ENCODE measurements at regions not wholly inside any gene's neighbourhood (a gene's known extent, or its start where the extent isn't known, plus 50 kb on each side); places are given as distances from the start of the nearest gene placed in this dataset.

GRCh38 chr7:112907658-112908057 is 117.5 kb upstream of the TMEM168 start:
- Histone ChIP-seq H2AFZ (ENCODE audit: low read length) (no peak overlapping the region), H4K8ac (ENCODE audit: extremely low read depth, insufficient read depth, low read length) (no peak overlapping the region), H2BK20ac (ENCODE audit: low read length) (no peak overlapping the region), H3K79me2 (ENCODE audit: control insufficient read depth in 1 of 2, insufficient read depth in 2 of 2, low read length in 2 of 2) (peaks cover 0 to 6% of the 10 kb centered on the region in 2 experiments; a peak in 1 of 4 replicates), H3K27me3 (replicated peaks in 1 of 4; ENCODE audit: control insufficient read depth in 3 of 4, extremely low read depth in 1 of 4, insufficient read depth in 3 of 4, low read length in 3 of 4) (no peaks in the 10 kb centered on the region), H3K4me1 (replicated peaks in 1 of 4; ENCODE audit: control insufficient read depth in 3 of 4, insufficient read depth in 4 of 4, low read length in 3 of 4) (no peaks in the 10 kb centered on the region), H2BK12ac (ENCODE audit: low read depth, low read length) (no peak overlapping the region), H3K4me3 (ENCODE audit: extremely low read depth in 1 of 4, insufficient read depth in 2 of 4, low read depth in 3 of 4, low read length in 4 of 4) (no peak overlapping the region), H2AK5ac (ENCODE audit: low read depth, low read length) (no peak overlapping the region), H3K23me2 (ENCODE audit: low read depth, low read length) (no peaks in the 10 kb centered on the region), H3K27ac (ENCODE audit: low read depth, low read length) (no peak overlapping the region), H2BK120ac (replicated peaks; ENCODE audit: low read depth, low read length) (no peak overlapping the region), H3K79me1 (ENCODE audit: low read depth, low read length) (no peaks in the 10 kb centered on the region; the same call in 1 of the 2 replicates), H2BK15ac (ENCODE audit: low read length) (no peak overlapping the region), H3K4ac (replicated peaks; ENCODE audit: insufficient read length, low read depth, low read length) (no peak overlapping the region), H3K14ac (ENCODE audit: insufficient read length) (no peak overlapping the region), H3K9me3 (ENCODE audit: insufficient read depth in 2 of 2, low read depth in 1 of 2, low read length in 1 of 2) (no peaks in the 10 kb centered on the region; a peak in 1 of 4 replicates), H3K36me3 (ENCODE audit: control insufficient read depth in 2 of 4, insufficient read depth in 4 of 4, low read length in 3 of 4) (peaks cover 0 to 9% (median 2%) of the 10 kb centered on the region in 4 experiments; a peak in 3 of 8 replicates), H2BK5ac (ENCODE audit: low read depth, low read length) (no peak overlapping the region), H3K23ac (ENCODE audit: insufficient read length) (no peak overlapping the region), H3K4me2 (ENCODE audit: insufficient read depth in 1 of 2, low read depth in 2 of 2, low read length in 2 of 2) (no peak overlapping the region; a peak in 1 of 4 replicates), H3K18ac (ENCODE audit: extremely low read depth, low read length) (no peak overlapping the region), H4K91ac (replicated peaks; ENCODE audit: insufficient read length, low read length) (no peak overlapping the region), H3K9ac (replicated peaks in 1 of 4; ENCODE audit: extremely low read depth in 1 of 4, low read depth in 3 of 4, low read length in 3 of 4) (no peak overlapping the region), H3K56ac (replicated peaks; ENCODE audit: insufficient read length, low read depth, low read length) (no peak overlapping the region), H4K20me1 (replicated peaks in 1 of 2; ENCODE audit: control insufficient read depth in 1 of 2, insufficient read depth in 2 of 2, low read length in 2 of 2) (no peaks in the 10 kb centered on the region), H4K5ac (ENCODE audit: insufficient read length, low read depth, low read length) (no peak overlapping the region)
- POLR2A ChIA-PET (ENCODE audit: partially characterized antibody), result interaction anchor here (0.6 to 1.0 kb wide), 2 partner anchors 9 to 990 kb away, joined by 4 read pairs; no protein-coding TSS in a partner anchor
- CTCF ChIA-PET (ENCODE audit: partially characterized antibody), result interaction anchor here (1.1 to 1.3 kb wide), 2 partner anchors 31 to 514 kb away, joined by 3 to 4 read pairs; no protein-coding TSS in a partner anchor
- DNase-seq (ENCODE audit: low read depth in 1 of 2, low spot score in 2 of 2), result no peak
- TF ChIP-seq SIX5 (IDR thresholded peaks at IDR 0.05; ENCODE audit: low read depth, low read length) (no peak), CREB1 (IDR thresholded peaks at IDR 0.05) (no peak), RNF2 (IDR thresholded peaks at IDR 0.05; ENCODE audit: borderline replicate concordance, low read depth, low read length, missing control alignments, poor library complexity, severe bottlenecking) (no peak), ZNF274 (IDR thresholded peaks at IDR 0.05; ENCODE audit: borderline replicate concordance, extremely low read depth, low read length) (no peak), ATF2 (IDR thresholded peaks at IDR 0.05; ENCODE audit: low read length) (no peak), TAF1 (IDR thresholded peaks at IDR 0.05; ENCODE audit: low read depth, low read length) (no peak)
- 91% methylated on average over 1 of the region's 1 CpG; no CpG with 5 or more reads in 1 of the 2 experiments for WGBS, 2 experiments (ENCODE audit: extremely low coverage in 1 of 2, insufficient coverage in 1 of 2, insufficient read length in 1 of 2, insufficient replicate concordance in 2 of 2, low coverage in 1 of 2, low lambda C conversion rate in 2 of 2, missing lambda C conversion rate in 1 of 2)
- no peak for FAIRE-seq
